Astrocyte of the cerebellum (primary cell): ENCODE measurements at regions not wholly inside any gene's neighbourhood (a gene's known extent, or its start where the extent isn't known, plus 50 kb on each side); places are given as distances from the start of the nearest gene placed in this dataset.

Source experiments
- DNase-seq: peaks from one replicate; pipeline ENCODE4 v3.0.0-alpha.2; 2011; ENCODE audit warnings: low read depth
- H3K4me3 ChIP-seq: 2 replicates; pipeline ENCODE4 v1.5.1; 2011; ENCODE audit warnings: mild to moderate bottlenecking, low read depth, low read length, moderate library complexity
- CTCF ChIP-seq: IDR thresholded peaks from 2 replicates; pipeline ENCODE4 v1.5.1; 2012; ENCODE audit warnings: low read length, low read depth, moderate library complexity, mild to moderate bottlenecking; ENCODE audit errors: missing control alignments
- in situ Hi-C: cut with HindIII; loops from 2 replicates; pipeline ENCODE4 v1.10.0; 2017; ENCODE audit warnings: low sequenced_read_pairs

- no peak for DNase-seq
- TF ChIP-seq CTCF: no peak
- H3K4me3 ChIP-seq: no peak overlapping the region
- in situ Hi-C loops: no loop called here
These were observed 94.8 kb upstream of the GDF10 start for GRCh38 chr10:47205192-47205591.

GRCh38 chr10:47206449-47207280 is 93.3 kb upstream of the GDF10 start:
- no peak overlapping the region for H3K4me3 ChIP-seq
- TF ChIP-seq CTCF: no peak
- DNase-seq: peak; percentile 31
- in situ Hi-C loops: no loop called here

- no peak overlapping the region for H3K4me3 ChIP-seq
- no peak for TF ChIP-seq CTCF
- in situ Hi-C loops: no loop called here
- DNase-seq: no peak
These were observed 92.7 kb upstream of the GDF10 start for GRCh38 chr10:47207281-47207615.

- in situ Hi-C loops: no loop called here
- no peak overlapping the region for H3K4me3 ChIP-seq
- no peak for TF ChIP-seq CTCF
- no peak for DNase-seq
These were observed 92.0 kb upstream of the GDF10 start for GRCh38 chr10:47207894-47208469.

GRCh38 chr10:47209466-47209865 is 90.5 kb upstream of the GDF10 start:
- TF ChIP-seq CTCF: no peak
- H3K4me3 ChIP-seq: no peak overlapping the region
- DNase-seq: no peak
- in situ Hi-C loops: no loop called here

- TF ChIP-seq CTCF: no peak
- no peak for DNase-seq
- in situ Hi-C loops: loop anchor here (5.0 kb wide), 1 partner anchor 58 kb away; no protein-coding TSS in a partner anchor
- no peak overlapping the region for H3K4me3 ChIP-seq
These were observed 85.5 kb upstream of the GDF10 start for GRCh38 chr10:47214520-47214919.
